Keratinocyte (primary cell): ENCODE measurements at regions not wholly inside any gene's neighbourhood (a gene's known extent, or its start where the extent isn't known, plus 50 kb on each side); places are given as distances from the start of the nearest gene placed in this dataset.
"Not testable (repeated sequence)": the region's sequence is repeated elsewhere in the genome, so short reads cannot be mapped to it uniquely, and the experiment has no call there.

ENCODE experiments used
- DNase-seq: peaks from one replicate; pipeline ENCODE4 v3.0.0-alpha.2; 2011; ENCODE audit warnings: low read depth, missing footprints, low spot score
- FAIRE-seq: peaks from 2 replicates; lab custom pipeline; 2011; peaks lifted over from hg19 to GRCh38; lab: Jason Lieb, UNC
- H2AFZ ChIP-seq: 2 replicates; pipeline ENCODE4 v1.6.0; 2012; ENCODE audit warnings: low read length, control low read depth, inconsistent platforms; ENCODE audit not compliant: control insufficient read depth
- H3K27ac ChIP-seq: 2 replicates; pipeline ENCODE4 v1.5.1; 2011; ENCODE audit warnings: low read length; ENCODE audit not compliant: control insufficient read depth, insufficient read depth
- H3K27me3 ChIP-seq: 3 replicates; pipeline ENCODE4 v1.6.0; 2011; ENCODE audit warnings: low read length; ENCODE audit not compliant: control insufficient read depth, insufficient read depth; ENCODE audit errors: extremely low read depth
- H3K36me3 ChIP-seq, 2 experiments: 2 replicates in 1 of 2; 3 replicates in 1 of 2; pipeline ENCODE4 v1.5.1; 2011; ENCODE audit warnings: low read length in 2 of 2, mild to moderate bottlenecking in 1 of 2; ENCODE audit not compliant: control insufficient read depth in 2 of 2, insufficient read depth in 2 of 2; ENCODE audit errors: extremely low read depth in 1 of 2
- H3K4me1 ChIP-seq: 3 replicates; pipeline ENCODE4 v1.5.1; 2011; ENCODE audit warnings: low read length; ENCODE audit not compliant: control insufficient read depth, insufficient read depth; ENCODE audit errors: extremely low read depth
- H3K4me2 ChIP-seq: 3 replicates; pipeline ENCODE4 v1.6.0; 2011; ENCODE audit warnings: low read depth, low read length; ENCODE audit not compliant: control insufficient read depth, insufficient read depth; ENCODE audit errors: extremely low read depth
- H3K4me3 ChIP-seq, 3 experiments: fragments of 200-600 bp in 1 of 3; sonication (generic) in 1 of 3; 2 replicates in 2 of 3; 3 replicates in 1 of 3; pipeline ENCODE4 v1.5.1; 2011 to 2016; ENCODE audit warnings: low read length in 3 of 3, mild to moderate bottlenecking in 3 of 3, control low read depth in 2 of 3, inconsistent platforms in 1 of 3, low read depth in 1 of 3, mixed read lengths in 1 of 3, mixed run types in 1 of 3, moderate library complexity in 1 of 3; ENCODE audit not compliant: control insufficient read depth in 2 of 3, insufficient read depth in 2 of 3; ENCODE audit errors: extremely low read depth in 1 of 3
- H3K79me2 ChIP-seq: 2 replicates; pipeline ENCODE4 v1.6.0; 2012; ENCODE audit warnings: low read length; ENCODE audit not compliant: control insufficient read depth, insufficient read depth
- H3K9ac ChIP-seq: 3 replicates; pipeline ENCODE4 v1.6.0; 2011; ENCODE audit warnings: low read length; ENCODE audit not compliant: control insufficient read depth, insufficient read depth; ENCODE audit errors: extremely low read depth
- H3K9me1 ChIP-seq: 3 replicates; pipeline ENCODE4 v1.6.0; 2011; ENCODE audit warnings: low read length; ENCODE audit not compliant: control insufficient read depth, insufficient read depth; ENCODE audit errors: extremely low read depth
- H3K9me3 ChIP-seq: 2 replicates; pipeline ENCODE4 v1.5.1; 2012; ENCODE audit warnings: low read depth, low read length; ENCODE audit not compliant: control insufficient read depth
- H4K20me1 ChIP-seq: 3 replicates; pipeline ENCODE4 v1.6.0; 2011; ENCODE audit warnings: low read length; ENCODE audit not compliant: control insufficient read depth, insufficient read depth; ENCODE audit errors: extremely low read depth
- CTCF ChIP-seq, 3 experiments: IDR thresholded peaks in 1 of 3; conservative IDR thresholded peaks in 1 of 3; optimal IDR thresholded peaks in 1 of 3; 2 replicates in 2 of 3; 3 replicates in 1 of 3; pipeline versions ENCODE3 to v1.5.1; 2011; ENCODE audit warnings: low read length in 3 of 3, mild to moderate bottlenecking in 3 of 3, moderate library complexity in 2 of 3, control low read depth in 1 of 3, inconsistent platforms in 1 of 3; ENCODE audit not compliant: insufficient read depth in 2 of 3; ENCODE audit errors: extremely low read depth in 1 of 3
- EZH2 ChIP-seq: IDR thresholded peaks from one replicate; pipeline ENCODE4 v1.6.1; 2012; ENCODE audit warnings: inconsistent platforms, mild to moderate bottlenecking, low read length, moderate library complexity
- dilution Hi-C: fragments of 300-500 bp; cut with MboI; formaldehyde crosslinking; loops from one replicate; pipeline ENCODE4 v1.7.0; 2020; ENCODE audit warnings: low sequenced_read_pairs; ENCODE audit not compliant: extremely low pct_ligation_motif_present

- FAIRE-seq (no peak), DNase-seq (no peak)
- H4K20me1 ChIP-seq = no peaks in the 10 kb centered on the region
- no peak overlapping the region for H3K9ac ChIP-seq
- no peak overlapping the region for H3K27ac ChIP-seq
- dilution Hi-C loops = no loop called here
- H3K36me3 ChIP-seq = no peaks in the 10 kb centered on the region
- TF ChIP-seq CTCF (optimal IDR thresholded peaks at IDR 0.05 in 1 of 3, IDR thresholded peaks at IDR 0.05 in 1 of 3, conservative IDR thresholded peaks at IDR 0.05 in 1 of 3; ENCODE audit: extremely low read depth in 1 of 3, insufficient read depth in 2 of 3, low read length in 3 of 3) = no peak
- TF ChIP-seq EZH2 = no peak
- H3K4me2 ChIP-seq = no peak overlapping the region
- H3K27me3 ChIP-seq = no peaks in the 10 kb centered on the region
- H3K9me3 ChIP-seq = no peaks in the 10 kb centered on the region
- no peak overlapping the region for H2AFZ ChIP-seq
- H3K79me2 ChIP-seq = no peaks in the 10 kb centered on the region
- no peak overlapping the region for H3K4me3 ChIP-seq
- H3K9me1 ChIP-seq = no peaks in the 10 kb centered on the region
- H3K4me1 ChIP-seq = peaks cover 3% of the 10 kb centered on the region
Measured at GRCh38 chr9:75687359-75687953, 203.0 kb upstream of the PCSK5 start.

- dilution Hi-C loops, H3K4me2 ChIP-seq, H4K20me1 ChIP-seq, H3K9me1 ChIP-seq, H2AFZ ChIP-seq, H3K36me3 ChIP-seq, H3K4me3 ChIP-seq, DNase-seq, H3K27ac ChIP-seq, FAIRE-seq, H3K9me3 ChIP-seq, H3K79me2 ChIP-seq, H3K4me1 ChIP-seq, H3K27me3 ChIP-seq, H3K9ac ChIP-seq: not testable (repeated sequence)
Measured at GRCh38 chr9:75690551-75690950, 199.9 kb upstream of the PCSK5 start.

DNA sequence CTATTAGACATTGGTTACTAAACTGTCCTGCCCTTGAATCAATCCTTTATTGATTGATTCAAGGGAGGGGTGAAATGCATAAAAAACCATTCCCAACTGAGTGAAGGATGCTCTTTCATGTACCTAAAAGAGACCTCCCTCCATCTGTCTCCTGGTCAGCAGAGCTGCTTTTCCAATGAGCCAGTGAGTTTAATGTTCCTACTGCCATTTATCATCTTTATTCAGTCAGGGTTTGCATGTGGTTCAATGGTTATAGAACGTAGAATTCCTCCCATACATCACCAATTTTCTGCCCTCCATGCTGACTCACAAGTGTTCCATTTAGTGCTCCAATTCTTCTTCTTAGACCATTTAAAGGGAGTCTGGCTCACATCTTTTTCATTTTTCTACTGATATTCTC, 199.1 kb upstream of the PCSK5 start:
- Histone ChIP-seq H2AFZ (no peak overlapping the region), H3K4me1 (peaks cover 3% of the 10 kb centered on the region), H4K20me1 (no peaks in the 10 kb centered on the region), H3K4me3 (no peak overlapping the region), H3K9me3 (no peaks in the 10 kb centered on the region), H3K9ac (no peak overlapping the region), H3K4me2 (no peak overlapping the region), H3K27me3 (no peaks in the 10 kb centered on the region), H3K79me2 (no peaks in the 10 kb centered on the region), H3K36me3 (no peaks in the 10 kb centered on the region), H3K27ac (no peak overlapping the region), H3K9me1 (no peaks in the 10 kb centered on the region)
- TF ChIP-seq EZH2 (no peak), CTCF (optimal IDR thresholded peaks at IDR 0.05 in 1 of 3, IDR thresholded peaks at IDR 0.05 in 1 of 3, conservative IDR thresholded peaks at IDR 0.05 in 1 of 3; ENCODE audit: extremely low read depth in 1 of 3, insufficient read depth in 2 of 3, low read length in 3 of 3) (no peak)
- dilution Hi-C loops = no loop called here
- no peak for DNase-seq
- no peak for FAIRE-seq
